Prostate gland (tissue), 2 donors: ENCODE measurements at regions not wholly inside any gene's neighbourhood (a gene's known extent, or its start where the extent isn't known, plus 50 kb on each side); places are given as distances from the start of the nearest gene placed in this dataset.

Experiments used
- POLR2AphosphoS5 ChIP-seq: sonication (generic); formaldehyde crosslinking; IDR thresholded peaks from one replicate; pipeline ENCODE4 v1.6.1; 2017; ENCODE audit warnings: antibody characterized with exemption
- TF ChIP-seq, protein P1 (sequence below), 4 experiments: fragments of 200-600 bp in 2 of 4; fragments of 450-650 bp in 2 of 4; sonication (generic) in 2 of 4; IDR thresholded peaks; 1 replicate in 3 of 4; 2 replicates in 1 of 4; pipeline ENCODE4 v1.5.1; 2016 to 2019; ENCODE audit warnings: antibody characterized with exemption in 4 of 4, mild to moderate bottlenecking in 2 of 4, moderate library complexity in 2 of 4

DNA sequence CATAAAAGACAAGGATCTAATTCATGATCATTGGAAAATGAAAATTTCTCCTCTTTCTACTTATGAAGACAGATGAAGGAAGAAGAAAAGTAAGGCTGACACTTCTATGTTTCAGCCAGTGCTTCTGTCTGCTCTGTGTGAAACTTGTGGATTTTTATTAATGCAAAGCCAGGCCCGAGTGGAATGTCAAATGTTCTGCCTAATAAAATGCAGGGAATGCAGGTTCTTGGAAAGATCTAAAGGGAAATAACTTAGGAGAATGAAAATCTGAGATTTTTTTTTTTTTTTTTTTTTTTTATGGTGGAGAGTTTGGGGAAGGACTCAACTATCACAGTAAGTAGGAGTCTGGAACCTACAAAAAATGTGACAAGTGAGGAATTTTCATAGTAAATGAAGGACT, 1732.3 kb upstream of the SLC10A2 start:
- TF ChIP-seq, protein P1, sequence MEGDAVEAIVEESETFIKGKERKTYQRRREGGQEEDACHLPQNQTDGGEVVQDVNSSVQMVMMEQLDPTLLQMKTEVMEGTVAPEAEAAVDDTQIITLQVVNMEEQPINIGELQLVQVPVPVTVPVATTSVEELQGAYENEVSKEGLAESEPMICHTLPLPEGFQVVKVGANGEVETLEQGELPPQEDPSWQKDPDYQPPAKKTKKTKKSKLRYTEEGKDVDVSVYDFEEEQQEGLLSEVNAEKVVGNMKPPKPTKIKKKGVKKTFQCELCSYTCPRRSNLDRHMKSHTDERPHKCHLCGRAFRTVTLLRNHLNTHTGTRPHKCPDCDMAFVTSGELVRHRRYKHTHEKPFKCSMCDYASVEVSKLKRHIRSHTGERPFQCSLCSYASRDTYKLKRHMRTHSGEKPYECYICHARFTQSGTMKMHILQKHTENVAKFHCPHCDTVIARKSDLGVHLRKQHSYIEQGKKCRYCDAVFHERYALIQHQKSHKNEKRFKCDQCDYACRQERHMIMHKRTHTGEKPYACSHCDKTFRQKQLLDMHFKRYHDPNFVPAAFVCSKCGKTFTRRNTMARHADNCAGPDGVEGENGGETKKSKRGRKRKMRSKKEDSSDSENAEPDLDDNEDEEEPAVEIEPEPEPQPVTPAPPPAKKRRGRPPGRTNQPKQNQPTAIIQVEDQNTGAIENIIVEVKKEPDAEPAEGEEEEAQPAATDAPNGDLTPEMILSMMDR (IDR thresholded peaks at IDR 0.05) = no peak
- TF ChIP-seq POLR2AphosphoS5 = no peak
